ENCODE measurements at regions not wholly inside any gene's neighbourhood (a gene's known extent, or its start where the extent isn't known, plus 50 kb on each side); places are given as distances from the start of the nearest gene placed in this dataset.

GRCh38 chr18:10401930-10402329, 52.5 kb upstream of the APCDD1 start:
- TF ChIP-seq EZH2 (IDR thresholded peaks at IDR 0.05; ENCODE audit: borderline replicate concordance, insufficient read depth, low read length, poor library complexity, severe bottlenecking), result no peak
- TF ChIP-seq, protein P1, sequence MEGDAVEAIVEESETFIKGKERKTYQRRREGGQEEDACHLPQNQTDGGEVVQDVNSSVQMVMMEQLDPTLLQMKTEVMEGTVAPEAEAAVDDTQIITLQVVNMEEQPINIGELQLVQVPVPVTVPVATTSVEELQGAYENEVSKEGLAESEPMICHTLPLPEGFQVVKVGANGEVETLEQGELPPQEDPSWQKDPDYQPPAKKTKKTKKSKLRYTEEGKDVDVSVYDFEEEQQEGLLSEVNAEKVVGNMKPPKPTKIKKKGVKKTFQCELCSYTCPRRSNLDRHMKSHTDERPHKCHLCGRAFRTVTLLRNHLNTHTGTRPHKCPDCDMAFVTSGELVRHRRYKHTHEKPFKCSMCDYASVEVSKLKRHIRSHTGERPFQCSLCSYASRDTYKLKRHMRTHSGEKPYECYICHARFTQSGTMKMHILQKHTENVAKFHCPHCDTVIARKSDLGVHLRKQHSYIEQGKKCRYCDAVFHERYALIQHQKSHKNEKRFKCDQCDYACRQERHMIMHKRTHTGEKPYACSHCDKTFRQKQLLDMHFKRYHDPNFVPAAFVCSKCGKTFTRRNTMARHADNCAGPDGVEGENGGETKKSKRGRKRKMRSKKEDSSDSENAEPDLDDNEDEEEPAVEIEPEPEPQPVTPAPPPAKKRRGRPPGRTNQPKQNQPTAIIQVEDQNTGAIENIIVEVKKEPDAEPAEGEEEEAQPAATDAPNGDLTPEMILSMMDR (IDR thresholded peaks at IDR 0.05; ENCODE audit: poor library complexity, severe bottlenecking), result peak; percentile 32
